HEK293 (cell line): ENCODE measurements at regions not wholly inside any gene's neighbourhood (a gene's known extent, or its start where the extent isn't known, plus 50 kb on each side); places are given as distances from the start of the nearest gene placed in this dataset.

Source experiments
- CTCF ChIA-PET: fragments of 350-600 bp; formaldehyde crosslinking; extraction: SDS; loops from one replicate; lab custom pipeline; 2021; ENCODE audit warnings: antibody characterized with exemption; lab: Yijun Ruan, JAX
- POLR2A ChIA-PET: fragments of 300-600 bp; formaldehyde crosslinking; extraction: SDS; loops from one replicate; lab custom pipeline; 2020; ENCODE audit warnings: antibody characterized with exemption, inconsistent platforms; lab: Yijun Ruan, JAX
- H3K27ac ChIP-seq: fragments of 200-500 bp; sonication (Bioruptor generic); 2 replicates; pipeline ENCODE4 v1.5.1; 2014; ENCODE audit warnings: low read depth, low read length, control low read depth, inconsistent platforms; ENCODE audit errors: extremely low read depth
- H3K36me3 ChIP-seq, 2 experiments: fragments of 200-500 bp in 1 of 2; sonication (Bioruptor generic) in 1 of 2; 1 replicate in 1 of 2; 2 replicates in 1 of 2; pipeline ENCODE4 v1.5.1; 2014 to 2017; ENCODE audit warnings: inconsistent platforms in 2 of 2, low read length in 2 of 2; ENCODE audit not compliant: control insufficient read depth in 2 of 2, insufficient read depth in 1 of 2
- H3K4me1 ChIP-seq: fragments of 200-500 bp; sonication (Bioruptor generic); 2 replicates; pipeline ENCODE4 v1.5.1; 2014; ENCODE audit warnings: mild to moderate bottlenecking, low read length, inconsistent platforms; ENCODE audit not compliant: control insufficient read depth, insufficient read depth
- H3K4me3 ChIP-seq: 2 replicates; pipeline ENCODE4 v1.5.1; 2011; ENCODE audit warnings: low read depth, mild to moderate bottlenecking, control low read depth, low read length, moderate library complexity
- H3K9me3 ChIP-seq: fragments of 200-500 bp; sonication (Bioruptor generic); 2 replicates; pipeline ENCODE4 v1.5.1; 2014; ENCODE audit warnings: low read depth, low read length, inconsistent platforms; ENCODE audit not compliant: control insufficient read depth, insufficient read depth
- EGR2 ChIP-seq: fragments of 450-650 bp; formaldehyde crosslinking; IDR thresholded peaks from 2 replicates; pipeline ENCODE4 v1.5.1; 2016; ENCODE audit warnings: low read depth, missing biosample characterization, missing genetic modification characterization
- GFI1B ChIP-seq: fragments of 450-650 bp; formaldehyde crosslinking; IDR thresholded peaks from 2 replicates; pipeline ENCODE4 v1.5.1; 2016; ENCODE audit warnings: missing biosample characterization, missing genetic modification characterization
- HOXC10 ChIP-seq: sonication (generic); formaldehyde crosslinking; IDR thresholded peaks from 2 replicates; pipeline ENCODE4 v1.8.1; 2023; ENCODE audit warnings: mild to moderate bottlenecking, missing genetic modification reagents
- IKZF3 ChIP-seq: fragments of 450-650 bp; IDR thresholded peaks from 2 replicates; pipeline ENCODE4 v1.5.0; 2018; ENCODE audit warnings: missing biosample characterization, mild to moderate bottlenecking, missing genetic modification characterization, moderate library complexity
- KLF7 ChIP-seq: fragments of 450-650 bp; formaldehyde crosslinking; IDR thresholded peaks from 2 replicates; pipeline ENCODE4 v1.5.1; 2016; ENCODE audit warnings: missing biosample characterization, missing genetic modification characterization, borderline replicate concordance
- SALL2 ChIP-seq: fragments of 450-650 bp; formaldehyde crosslinking; IDR thresholded peaks from 2 replicates; pipeline ENCODE4 v1.5.0; 2017; ENCODE audit warnings: missing biosample characterization, mild to moderate bottlenecking, missing genetic modification characterization, borderline replicate concordance
- SCRT2 ChIP-seq: fragments of 450-650 bp; formaldehyde crosslinking; IDR thresholded peaks from 2 replicates; pipeline ENCODE4 v1.5.1; 2016; ENCODE audit warnings: missing biosample characterization, missing genetic modification characterization
- ZNF157 ChIP-seq: fragments of 450-650 bp; formaldehyde crosslinking; IDR thresholded peaks from 2 replicates; pipeline ENCODE4 v1.5.1; 2016; ENCODE audit warnings: missing biosample characterization, missing genetic modification characterization
- ZNF174 ChIP-seq: fragments of 450-650 bp; formaldehyde crosslinking; IDR thresholded peaks from 2 replicates; pipeline ENCODE4 v1.5.0; 2017; ENCODE audit warnings: missing biosample characterization, mild to moderate bottlenecking, missing genetic modification characterization
- ZNF248 ChIP-seq: fragments of 450-650 bp; formaldehyde crosslinking; IDR thresholded peaks from 2 replicates; pipeline ENCODE4 v1.5.1; 2017; ENCODE audit warnings: missing biosample characterization, missing genetic modification characterization
- ZNF311 ChIP-seq: fragments of 450-650 bp; formaldehyde crosslinking; IDR thresholded peaks from 2 replicates; pipeline ENCODE4 v1.5.1; 2017; ENCODE audit warnings: missing biosample characterization, missing genetic modification characterization, borderline replicate concordance
- ZNF514 ChIP-seq: fragments of 450-650 bp; formaldehyde crosslinking; IDR thresholded peaks from 2 replicates; pipeline ENCODE4 v1.5.1; 2016; ENCODE audit warnings: missing biosample characterization, missing genetic modification characterization
- ZNF596 ChIP-seq: fragments of 450-650 bp; IDR thresholded peaks from 2 replicates; pipeline ENCODE4 v1.5.0; 2018; ENCODE audit warnings: missing biosample characterization, mild to moderate bottlenecking, missing genetic modification characterization, moderate library complexity
- ZNF600 ChIP-seq: fragments of 450-650 bp; formaldehyde crosslinking; IDR thresholded peaks from 2 replicates; pipeline ENCODE4 v1.5.1; 2016; ENCODE audit warnings: missing biosample characterization, missing genetic modification characterization
- ZNF843 ChIP-seq: fragments of 450-650 bp; formaldehyde crosslinking; IDR thresholded peaks from 2 replicates; pipeline ENCODE4 v1.5.1; 2016; ENCODE audit warnings: missing biosample characterization, missing genetic modification characterization
- ZXDB ChIP-seq: fragments of 450-650 bp; formaldehyde crosslinking; IDR thresholded peaks from 2 replicates; pipeline ENCODE4 v1.5.1; 2016; ENCODE audit warnings: missing biosample characterization, missing genetic modification characterization
- TF ChIP-seq, protein P1 (sequence below): fragments of 450-650 bp; formaldehyde crosslinking; IDR thresholded peaks from 2 replicates; pipeline ENCODE4 v1.5.1; 2016; ENCODE audit warnings: missing biosample characterization, missing genetic modification characterization
- TF ChIP-seq, protein P2 (sequence below): fragments of 450-650 bp; formaldehyde crosslinking; IDR thresholded peaks from 2 replicates; pipeline ENCODE4 v1.5.1; 2016; ENCODE audit warnings: missing biosample characterization, missing genetic modification characterization
- TF ChIP-seq, protein P3 (sequence below): fragments of 450-650 bp; formaldehyde crosslinking; IDR thresholded peaks from 2 replicates; pipeline ENCODE4 v1.5.1; 2017; ENCODE audit warnings: missing biosample characterization, missing genetic modification characterization
- TF ChIP-seq, protein P4 (sequence below): fragments of 450-650 bp; formaldehyde crosslinking; IDR thresholded peaks from 2 replicates; pipeline ENCODE4 v1.5.1; 2016; ENCODE audit warnings: missing biosample characterization, missing genetic modification characterization
- TF ChIP-seq, protein P5 (sequence below): fragments of 450-650 bp; formaldehyde crosslinking; optimal IDR thresholded peaks from 2 replicates; pipeline ENCODE3; 2016; ENCODE audit warnings: missing biosample characterization, mild to moderate bottlenecking, missing genetic modification characterization

DNA sequence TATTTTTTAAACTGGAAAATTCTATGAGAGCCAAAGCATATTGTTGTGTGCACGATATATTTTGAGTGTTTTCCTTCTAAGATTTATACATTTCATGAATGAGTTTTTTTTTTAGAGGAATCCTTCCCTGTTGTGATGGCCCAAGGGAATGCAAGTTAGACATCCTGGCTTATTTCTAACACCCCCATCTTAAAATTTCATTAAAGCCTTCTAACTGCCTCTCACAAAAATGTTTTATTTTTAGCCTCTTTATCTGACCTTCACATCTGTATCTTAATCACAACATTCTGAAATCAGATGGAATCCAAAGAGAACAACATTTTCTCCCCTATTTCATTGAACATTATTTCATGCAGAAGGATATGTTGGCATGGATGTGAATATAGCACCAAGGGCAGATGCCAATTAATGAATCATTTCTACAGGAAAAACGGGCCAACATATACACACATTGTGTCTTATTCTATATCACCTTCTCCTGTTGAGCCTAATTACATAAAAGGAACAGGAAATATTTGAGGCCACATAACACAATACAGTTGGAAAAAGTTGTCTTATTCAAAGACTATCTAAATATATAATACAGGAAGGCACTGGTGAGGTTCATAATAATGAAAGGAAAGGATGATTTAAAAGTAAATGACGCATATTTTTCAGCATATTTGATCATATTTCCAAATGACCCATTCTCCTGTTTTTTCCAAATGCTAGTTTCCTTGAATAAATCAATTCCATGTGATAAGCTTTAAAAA lies 455.5 kb downstream of the TTLL7 start (continued):
- TF ChIP-seq, protein P1, sequence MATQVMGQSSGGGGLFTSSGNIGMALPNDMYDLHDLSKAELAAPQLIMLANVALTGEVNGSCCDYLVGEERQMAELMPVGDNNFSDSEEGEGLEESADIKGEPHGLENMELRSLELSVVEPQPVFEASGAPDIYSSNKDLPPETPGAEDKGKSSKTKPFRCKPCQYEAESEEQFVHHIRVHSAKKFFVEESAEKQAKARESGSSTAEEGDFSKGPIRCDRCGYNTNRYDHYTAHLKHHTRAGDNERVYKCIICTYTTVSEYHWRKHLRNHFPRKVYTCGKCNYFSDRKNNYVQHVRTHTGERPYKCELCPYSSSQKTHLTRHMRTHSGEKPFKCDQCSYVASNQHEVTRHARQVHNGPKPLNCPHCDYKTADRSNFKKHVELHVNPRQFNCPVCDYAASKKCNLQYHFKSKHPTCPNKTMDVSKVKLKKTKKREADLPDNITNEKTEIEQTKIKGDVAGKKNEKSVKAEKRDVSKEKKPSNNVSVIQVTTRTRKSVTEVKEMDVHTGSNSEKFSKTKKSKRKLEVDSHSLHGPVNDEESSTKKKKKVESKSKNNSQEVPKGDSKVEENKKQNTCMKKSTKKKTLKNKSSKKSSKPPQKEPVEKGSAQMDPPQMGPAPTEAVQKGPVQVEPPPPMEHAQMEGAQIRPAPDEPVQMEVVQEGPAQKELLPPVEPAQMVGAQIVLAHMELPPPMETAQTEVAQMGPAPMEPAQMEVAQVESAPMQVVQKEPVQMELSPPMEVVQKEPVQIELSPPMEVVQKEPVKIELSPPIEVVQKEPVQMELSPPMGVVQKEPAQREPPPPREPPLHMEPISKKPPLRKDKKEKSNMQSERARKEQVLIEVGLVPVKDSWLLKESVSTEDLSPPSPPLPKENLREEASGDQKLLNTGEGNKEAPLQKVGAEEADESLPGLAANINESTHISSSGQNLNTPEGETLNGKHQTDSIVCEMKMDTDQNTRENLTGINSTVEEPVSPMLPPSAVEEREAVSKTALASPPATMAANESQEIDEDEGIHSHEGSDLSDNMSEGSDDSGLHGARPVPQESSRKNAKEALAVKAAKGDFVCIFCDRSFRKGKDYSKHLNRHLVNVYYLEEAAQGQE = no peak
- TF ChIP-seq EGR2 (tag by site-specific recombination) = no peak
- TF ChIP-seq HOXC10 (CRISPR knock-in tag) = no peak
- TF ChIP-seq, protein P2, sequence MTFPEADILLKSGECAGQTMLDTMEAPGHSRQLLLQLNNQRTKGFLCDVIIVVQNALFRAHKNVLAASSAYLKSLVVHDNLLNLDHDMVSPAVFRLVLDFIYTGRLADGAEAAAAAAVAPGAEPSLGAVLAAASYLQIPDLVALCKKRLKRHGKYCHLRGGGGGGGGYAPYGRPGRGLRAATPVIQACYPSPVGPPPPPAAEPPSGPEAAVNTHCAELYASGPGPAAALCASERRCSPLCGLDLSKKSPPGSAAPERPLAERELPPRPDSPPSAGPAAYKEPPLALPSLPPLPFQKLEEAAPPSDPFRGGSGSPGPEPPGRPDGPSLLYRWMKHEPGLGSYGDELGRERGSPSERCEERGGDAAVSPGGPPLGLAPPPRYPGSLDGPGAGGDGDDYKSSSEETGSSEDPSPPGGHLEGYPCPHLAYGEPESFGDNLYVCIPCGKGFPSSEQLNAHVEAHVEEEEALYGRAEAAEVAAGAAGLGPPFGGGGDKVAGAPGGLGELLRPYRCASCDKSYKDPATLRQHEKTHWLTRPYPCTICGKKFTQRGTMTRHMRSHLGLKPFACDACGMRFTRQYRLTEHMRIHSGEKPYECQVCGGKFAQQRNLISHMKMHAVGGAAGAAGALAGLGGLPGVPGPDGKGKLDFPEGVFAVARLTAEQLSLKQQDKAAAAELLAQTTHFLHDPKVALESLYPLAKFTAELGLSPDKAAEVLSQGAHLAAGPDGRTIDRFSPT (tag by site-specific recombination) = no peak
- TF ChIP-seq KLF7 (tag by site-specific recombination) = no peak
- TF ChIP-seq ZNF174 (tag by site-specific recombination) = no peak
- TF ChIP-seq ZNF157 (tag by site-specific recombination) = no peak
- TF ChIP-seq, protein P3, sequence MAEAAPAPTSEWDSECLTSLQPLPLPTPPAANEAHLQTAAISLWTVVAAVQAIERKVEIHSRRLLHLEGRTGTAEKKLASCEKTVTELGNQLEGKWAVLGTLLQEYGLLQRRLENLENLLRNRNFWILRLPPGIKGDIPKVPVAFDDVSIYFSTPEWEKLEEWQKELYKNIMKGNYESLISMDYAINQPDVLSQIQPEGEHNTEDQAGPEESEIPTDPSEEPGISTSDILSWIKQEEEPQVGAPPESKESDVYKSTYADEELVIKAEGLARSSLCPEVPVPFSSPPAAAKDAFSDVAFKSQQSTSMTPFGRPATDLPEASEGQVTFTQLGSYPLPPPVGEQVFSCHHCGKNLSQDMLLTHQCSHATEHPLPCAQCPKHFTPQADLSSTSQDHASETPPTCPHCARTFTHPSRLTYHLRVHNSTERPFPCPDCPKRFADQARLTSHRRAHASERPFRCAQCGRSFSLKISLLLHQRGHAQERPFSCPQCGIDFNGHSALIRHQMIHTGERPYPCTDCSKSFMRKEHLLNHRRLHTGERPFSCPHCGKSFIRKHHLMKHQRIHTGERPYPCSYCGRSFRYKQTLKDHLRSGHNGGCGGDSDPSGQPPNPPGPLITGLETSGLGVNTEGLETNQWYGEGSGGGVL (tag by site-specific recombination) = no peak

DNA sequence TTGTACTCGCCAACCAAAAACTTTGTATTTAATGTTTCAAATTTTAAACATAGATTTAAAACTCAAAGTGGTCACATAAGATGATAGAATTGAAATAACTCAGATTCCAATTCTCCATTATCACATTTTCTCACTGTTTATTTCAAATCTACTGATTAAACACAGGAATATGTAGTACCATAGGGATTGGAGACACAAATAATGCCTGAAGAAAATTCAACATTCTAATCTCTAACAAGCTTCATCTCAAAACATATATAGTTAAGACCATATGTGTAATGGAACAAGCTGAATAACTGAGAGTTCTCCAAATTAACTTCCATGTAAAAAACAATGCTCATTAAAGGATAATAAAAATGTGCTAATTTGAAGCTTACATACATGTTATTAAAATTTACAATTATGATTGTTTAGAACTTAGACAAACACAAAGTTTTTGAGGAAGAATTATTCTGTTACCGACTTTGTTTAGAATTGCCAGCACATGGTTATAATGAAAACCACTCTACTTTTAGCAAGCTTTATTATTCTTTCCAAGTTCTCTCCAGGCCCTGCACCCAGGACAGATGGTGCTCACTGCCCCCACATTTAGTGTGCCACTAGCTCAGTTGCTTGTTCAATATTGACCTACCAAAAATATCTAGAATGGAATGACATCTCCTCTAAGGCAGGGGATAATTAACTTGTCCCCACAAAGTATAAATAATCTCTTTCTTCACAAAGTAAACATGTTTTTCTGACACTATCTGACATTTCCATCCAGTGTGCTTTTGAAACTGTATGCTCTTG lies 467.2 kb downstream of the TTLL7 start:
- no peak overlapping the region for H3K4me3 ChIP-seq
- TF ChIP-seq, protein P4, sequence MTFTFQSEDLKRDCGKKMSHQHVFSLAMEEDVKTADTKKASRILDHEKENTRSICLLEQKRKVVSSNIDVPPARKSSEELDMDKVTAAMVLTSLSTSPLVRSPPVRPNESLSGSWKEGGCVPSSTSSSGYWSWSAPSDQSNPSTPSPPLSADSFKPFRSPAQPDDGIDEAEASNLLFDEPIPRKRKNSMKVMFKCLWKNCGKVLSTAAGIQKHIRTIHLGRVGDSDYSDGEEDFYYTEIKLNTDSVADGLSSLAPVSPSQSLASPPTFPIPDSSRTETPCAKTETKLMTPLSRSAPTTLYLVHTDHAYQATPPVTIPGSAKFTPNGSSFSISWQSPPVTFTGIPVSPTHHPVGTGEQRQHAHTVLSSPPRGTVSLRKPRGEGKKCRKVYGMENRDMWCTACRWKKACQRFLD (tag by site-specific recombination) = no peak
- TF ChIP-seq ZXDB (tag by site-specific recombination) (no peak), ZNF311 (tag by site-specific recombination) (no peak), IKZF3 (tag by site-specific recombination) (no peak), SCRT2 (tag by site-specific recombination) (no peak), SALL2 (no peak), ZNF514 (tag by site-specific recombination) (no peak), ZNF157 (tag by site-specific recombination) (no peak), ZNF248 (tag by site-specific recombination) (no peak), ZNF600 (no peak), GFI1B (tag by site-specific recombination) (no peak), ZNF596 (tag by site-specific recombination) (no peak), ZNF843 (tag by site-specific recombination) (no peak)
- TF ChIP-seq, protein P5, sequence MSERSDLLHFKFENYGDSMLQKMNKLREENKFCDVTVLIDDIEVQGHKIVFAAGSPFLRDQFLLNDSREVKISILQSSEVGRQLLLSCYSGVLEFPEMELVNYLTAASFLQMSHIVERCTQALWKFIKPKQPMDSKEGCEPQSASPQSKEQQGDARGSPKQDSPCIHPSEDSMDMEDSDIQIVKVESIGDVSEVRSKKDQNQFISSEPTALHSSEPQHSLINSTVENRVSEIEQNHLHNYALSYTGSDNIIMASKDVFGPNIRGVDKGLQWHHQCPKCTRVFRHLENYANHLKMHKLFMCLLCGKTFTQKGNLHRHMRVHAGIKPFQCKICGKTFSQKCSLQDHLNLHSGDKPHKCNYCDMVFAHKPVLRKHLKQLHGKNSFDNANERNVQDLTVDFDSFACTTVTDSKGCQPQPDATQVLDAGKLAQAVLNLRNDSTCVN = no peak
- H3K36me3 ChIP-seq = no peaks in the 10 kb centered on the region
- POLR2A ChIA-PET = no interaction called here
- no peak overlapping the region for H3K27ac ChIP-seq
- no peaks in the 10 kb centered on the region for H3K4me1 ChIP-seq
- CTCF ChIA-PET = no interaction called here
- no peaks in the 10 kb centered on the region for H3K9me3 ChIP-seq
